OCI-LY7 (cell line): ENCODE measurements at regions not wholly inside any gene's neighbourhood (a gene's known extent, or its start where the extent isn't known, plus 50 kb on each side); places are given as distances from the start of the nearest gene placed in this dataset.
"Not testable (repeated sequence)": the region's sequence is repeated elsewhere in the genome, so short reads cannot be mapped to it uniquely, and the experiment has no call there.

Experiments
- EZH2phosphoT487 ChIP-seq: fragments of 200-600 bp; sonication (generic); IDR thresholded peaks from 2 replicates; pipeline ENCODE4 v1.6.1; 2018; ENCODE audit warnings: low read depth, borderline replicate concordance, mild to moderate bottlenecking, mixed run types, antibody characterized with exemption, low read length, moderate library complexity, mixed read lengths
- TF ChIP-seq, protein P1 (sequence below): fragments of 200-600 bp; sonication (generic); conservative IDR thresholded peaks from 2 replicates; pipeline ENCODE4 v1.5.1; 2014; ENCODE audit warnings: mild to moderate bottlenecking, antibody characterized with exemption, low read length, moderate library complexity, mixed read lengths

DNA sequence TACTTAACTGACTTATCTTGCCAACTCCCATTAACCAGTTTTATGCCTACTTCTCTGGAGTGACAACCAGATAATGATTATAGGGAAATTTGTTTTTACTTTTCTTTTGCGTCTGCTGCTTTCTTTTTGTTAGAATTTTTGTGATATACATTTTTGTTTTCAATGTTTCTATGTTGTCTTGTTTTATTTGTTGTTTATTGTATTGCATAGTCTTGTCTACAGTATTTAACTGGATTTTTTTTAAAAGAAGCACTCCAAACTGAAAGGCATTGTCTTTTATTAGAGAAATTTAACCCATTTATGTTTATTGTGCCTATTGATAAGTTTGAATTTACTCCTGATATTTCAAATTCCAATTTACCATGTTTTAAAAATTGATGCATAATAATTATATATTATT, 264.9 kb downstream of the NPIPA7 start:
- TF ChIP-seq, protein P1, sequence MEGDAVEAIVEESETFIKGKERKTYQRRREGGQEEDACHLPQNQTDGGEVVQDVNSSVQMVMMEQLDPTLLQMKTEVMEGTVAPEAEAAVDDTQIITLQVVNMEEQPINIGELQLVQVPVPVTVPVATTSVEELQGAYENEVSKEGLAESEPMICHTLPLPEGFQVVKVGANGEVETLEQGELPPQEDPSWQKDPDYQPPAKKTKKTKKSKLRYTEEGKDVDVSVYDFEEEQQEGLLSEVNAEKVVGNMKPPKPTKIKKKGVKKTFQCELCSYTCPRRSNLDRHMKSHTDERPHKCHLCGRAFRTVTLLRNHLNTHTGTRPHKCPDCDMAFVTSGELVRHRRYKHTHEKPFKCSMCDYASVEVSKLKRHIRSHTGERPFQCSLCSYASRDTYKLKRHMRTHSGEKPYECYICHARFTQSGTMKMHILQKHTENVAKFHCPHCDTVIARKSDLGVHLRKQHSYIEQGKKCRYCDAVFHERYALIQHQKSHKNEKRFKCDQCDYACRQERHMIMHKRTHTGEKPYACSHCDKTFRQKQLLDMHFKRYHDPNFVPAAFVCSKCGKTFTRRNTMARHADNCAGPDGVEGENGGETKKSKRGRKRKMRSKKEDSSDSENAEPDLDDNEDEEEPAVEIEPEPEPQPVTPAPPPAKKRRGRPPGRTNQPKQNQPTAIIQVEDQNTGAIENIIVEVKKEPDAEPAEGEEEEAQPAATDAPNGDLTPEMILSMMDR: not testable (repeated sequence)
- not testable (repeated sequence) for TF ChIP-seq EZH2phosphoT487
